Epithelial cell of esophagus (primary cell): ENCODE measurements at regions not wholly inside any gene's neighbourhood (a gene's known extent, or its start where the extent isn't known, plus 50 kb on each side); places are given as distances from the start of the nearest gene placed in this dataset.
"Not testable (repeated sequence)": the region's sequence is repeated elsewhere in the genome, so short reads cannot be mapped to it uniquely, and the experiment has no call there.

Source experiments
- DNase-seq: peaks from one replicate; pipeline ENCODE4 v3.0.0; 2010; ENCODE audit warnings: low read depth
- H3K4me3 ChIP-seq: 2 replicates; pipeline ENCODE4 v1.5.1; 2011; ENCODE audit warnings: mild to moderate bottlenecking, low read length, control low read depth
- TF ChIP-seq, protein P1 (sequence below): IDR thresholded peaks from 2 replicates; pipeline ENCODE4 v1.5.1; 2011; ENCODE audit warnings: low read depth, mild to moderate bottlenecking, low read length, control low read depth, inconsistent platforms; ENCODE audit not compliant: insufficient read depth; ENCODE audit errors: missing control alignments

DNA sequence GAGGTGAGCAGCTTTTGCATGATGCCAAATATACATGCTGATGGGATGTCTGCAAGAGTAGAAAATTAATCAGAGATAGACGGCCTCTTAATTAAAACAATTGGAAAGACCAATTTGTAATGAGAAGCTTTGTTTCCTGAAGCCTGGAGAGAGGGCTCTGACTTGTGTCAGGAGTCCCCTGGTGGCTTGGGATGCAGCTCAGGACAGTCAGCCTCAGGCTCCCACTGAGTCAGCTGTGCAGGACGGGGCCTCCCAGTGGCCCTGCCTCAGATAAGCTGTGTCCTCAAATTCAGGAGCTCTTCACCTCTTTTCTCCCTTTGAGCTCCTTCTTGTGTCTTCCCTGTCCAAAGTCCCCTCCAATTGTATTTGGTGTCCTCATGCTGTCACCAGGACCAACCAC, 438.9 kb upstream of the PODXL start:
- DNase-seq: no peak
- TF ChIP-seq, protein P1, sequence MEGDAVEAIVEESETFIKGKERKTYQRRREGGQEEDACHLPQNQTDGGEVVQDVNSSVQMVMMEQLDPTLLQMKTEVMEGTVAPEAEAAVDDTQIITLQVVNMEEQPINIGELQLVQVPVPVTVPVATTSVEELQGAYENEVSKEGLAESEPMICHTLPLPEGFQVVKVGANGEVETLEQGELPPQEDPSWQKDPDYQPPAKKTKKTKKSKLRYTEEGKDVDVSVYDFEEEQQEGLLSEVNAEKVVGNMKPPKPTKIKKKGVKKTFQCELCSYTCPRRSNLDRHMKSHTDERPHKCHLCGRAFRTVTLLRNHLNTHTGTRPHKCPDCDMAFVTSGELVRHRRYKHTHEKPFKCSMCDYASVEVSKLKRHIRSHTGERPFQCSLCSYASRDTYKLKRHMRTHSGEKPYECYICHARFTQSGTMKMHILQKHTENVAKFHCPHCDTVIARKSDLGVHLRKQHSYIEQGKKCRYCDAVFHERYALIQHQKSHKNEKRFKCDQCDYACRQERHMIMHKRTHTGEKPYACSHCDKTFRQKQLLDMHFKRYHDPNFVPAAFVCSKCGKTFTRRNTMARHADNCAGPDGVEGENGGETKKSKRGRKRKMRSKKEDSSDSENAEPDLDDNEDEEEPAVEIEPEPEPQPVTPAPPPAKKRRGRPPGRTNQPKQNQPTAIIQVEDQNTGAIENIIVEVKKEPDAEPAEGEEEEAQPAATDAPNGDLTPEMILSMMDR: no peak

GRCh38 chr7:131981069-131981468, 424.6 kb upstream of the PODXL start:
- not testable (repeated sequence) for H3K4me3 ChIP-seq, DNase-seq

More for the DNA sequence above, 438.9 kb upstream of the PODXL start:
- no peak overlapping the region for H3K4me3 ChIP-seq

DNA sequence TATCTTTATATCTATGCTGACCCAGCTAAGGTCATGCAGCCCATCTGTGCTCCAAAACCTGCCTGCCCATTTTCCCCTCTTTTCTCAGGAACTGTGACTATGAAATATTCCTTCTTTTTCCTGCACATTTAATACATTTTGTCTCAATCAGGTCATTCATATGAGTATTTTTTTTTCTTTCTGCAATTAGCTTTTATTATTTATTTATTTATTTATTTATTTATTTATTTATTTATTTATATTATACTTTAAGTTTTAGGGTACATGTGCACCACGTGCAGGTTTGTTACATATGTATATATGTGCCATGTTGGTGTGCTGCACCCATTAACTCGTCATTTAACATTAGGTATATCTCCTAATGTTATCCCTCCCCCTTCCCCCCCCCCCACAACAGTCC, 421.7 kb upstream of the PODXL start:
- H3K4me3 ChIP-seq, DNase-seq: not testable (repeated sequence)

GRCh38 chr7:131976411-131976810, 420.0 kb upstream of the PODXL start:
- H3K4me3 ChIP-seq: no peak overlapping the region
- TF ChIP-seq, protein P1: no peak
- DNase-seq: no peak

DNA sequence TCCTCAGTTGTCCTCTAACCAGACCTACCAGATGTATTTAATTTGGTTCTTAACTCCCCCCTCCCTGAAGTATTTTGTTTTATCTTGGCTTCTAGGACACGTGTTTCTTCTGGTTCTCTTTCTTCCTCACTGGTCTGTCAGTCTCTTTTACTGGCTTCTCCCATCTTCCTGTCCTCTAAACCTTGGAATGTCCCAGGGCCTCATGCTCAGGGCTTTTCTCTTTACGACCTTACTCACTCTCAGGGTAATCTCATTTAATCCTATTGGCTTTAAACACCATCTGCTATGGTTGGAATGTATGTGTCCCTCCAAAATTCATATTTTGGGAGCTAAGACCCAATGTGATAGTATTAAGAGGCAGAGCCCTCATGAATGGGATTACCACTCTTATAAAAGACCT, 418.2 kb upstream of the PODXL start:
- TF ChIP-seq, protein P1: no peak
- no peak overlapping the region for H3K4me3 ChIP-seq
- no peak for DNase-seq

- no peak for DNase-seq
- H3K4me3 ChIP-seq: no peak overlapping the region
- TF ChIP-seq, protein P1: no peak
Observed at GRCh38 chr7:131972251-131972650, 415.8 kb upstream of the PODXL start.

DNA sequence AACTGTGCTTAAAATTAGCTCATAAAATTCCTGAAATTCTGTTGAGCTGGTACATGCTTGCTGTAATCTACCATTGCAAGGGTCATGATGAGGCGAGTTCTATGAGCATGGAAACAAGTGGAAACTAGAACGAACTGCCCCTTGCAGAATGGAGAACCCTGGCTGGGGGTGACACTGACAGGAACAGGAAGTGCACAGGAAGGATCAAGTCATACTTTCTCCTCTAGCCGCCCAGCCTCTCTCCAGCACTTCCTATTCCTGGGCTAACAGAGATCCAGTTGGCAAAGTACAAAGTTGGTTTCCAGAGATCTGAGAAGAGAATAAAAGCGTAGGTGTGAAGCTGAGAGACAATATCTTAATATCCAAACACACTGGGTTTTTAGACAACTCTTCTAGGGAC, 414.2 kb upstream of the PODXL start:
- no peak for DNase-seq
- TF ChIP-seq, protein P1: no peak
- H3K4me3 ChIP-seq: no peak overlapping the region

- H3K4me3 ChIP-seq: no peak overlapping the region
- no peak for DNase-seq
- TF ChIP-seq, protein P1: no peak
Observed at GRCh38 chr7:131969560-131969959, 413.1 kb upstream of the PODXL start.
